Activated CD4-positive, alpha-beta T cell treated with anti-CD3 and anti-CD28 coated beads for 36 hours (primary cell): ENCODE measurements at regions not wholly inside any gene's neighbourhood (a gene's known extent, or its start where the extent isn't known, plus 50 kb on each side); places are given as distances from the start of the nearest gene placed in this dataset.

ENCODE experiments used
- ATAC-seq: fragments of 200-7000 bp; cut with Tn5 transposase; one replicate; pipeline ENCODE4 v1.10.0; 2021; ENCODE audit warnings: mild to moderate bottlenecking, moderate library complexity
- CTCF ChIA-PET: fragments of 350-600 bp; sonication (Branson Sonifier 250); formaldehyde crosslinking; loops from one replicate; lab custom pipeline; 2021; ENCODE audit warnings: antibody characterized with exemption; lab: Charles Lee
- POLR2A ChIA-PET: fragments of 350-600 bp; sonication (Branson Sonifier 250); formaldehyde crosslinking; loops from one replicate; lab custom pipeline; 2021; ENCODE audit warnings: antibody characterized with exemption, inconsistent platforms; lab: Charles Lee
- DNase-seq: peaks from one replicate; pipeline ENCODE4 v3.0.0-alpha.2; 2020
- H3K27ac Mint-ChIP-seq: one replicate; pipeline ENCODE4 v1.8.0; 2021; ENCODE audit warnings: mixed read lengths
- H3K27me3 Mint-ChIP-seq: one replicate; pipeline ENCODE4 v1.8.0; 2021; ENCODE audit warnings: mixed read lengths
- H3K36me3 Mint-ChIP-seq: one replicate; pipeline ENCODE4 v1.8.0; 2021; ENCODE audit warnings: low read depth, mixed read lengths
- H3K4me1 Mint-ChIP-seq: one replicate; pipeline ENCODE4 v1.8.0; 2021; ENCODE audit warnings: mixed read lengths
- H3K4me3 Mint-ChIP-seq: one replicate; pipeline ENCODE4 v1.8.0; 2021; ENCODE audit warnings: mild to moderate bottlenecking, moderate library complexity, mixed read lengths
- H3K9me3 Mint-ChIP-seq: one replicate; pipeline ENCODE4 v1.8.0; 2021; ENCODE audit warnings: low read depth, mixed read lengths
- intact Hi-C, 2 experiments: fragments of 100-400 bp; cut with DNase I in 1 of 2; cut with micrococcal nuclease in 1 of 2; formaldehyde crosslinking; loops; one replicate each; pipeline versions ENCODE4 v1.14.2 to v1.15.1; 2022 to 2024; cut with DNase I, micrococcal nuclease

DNA sequence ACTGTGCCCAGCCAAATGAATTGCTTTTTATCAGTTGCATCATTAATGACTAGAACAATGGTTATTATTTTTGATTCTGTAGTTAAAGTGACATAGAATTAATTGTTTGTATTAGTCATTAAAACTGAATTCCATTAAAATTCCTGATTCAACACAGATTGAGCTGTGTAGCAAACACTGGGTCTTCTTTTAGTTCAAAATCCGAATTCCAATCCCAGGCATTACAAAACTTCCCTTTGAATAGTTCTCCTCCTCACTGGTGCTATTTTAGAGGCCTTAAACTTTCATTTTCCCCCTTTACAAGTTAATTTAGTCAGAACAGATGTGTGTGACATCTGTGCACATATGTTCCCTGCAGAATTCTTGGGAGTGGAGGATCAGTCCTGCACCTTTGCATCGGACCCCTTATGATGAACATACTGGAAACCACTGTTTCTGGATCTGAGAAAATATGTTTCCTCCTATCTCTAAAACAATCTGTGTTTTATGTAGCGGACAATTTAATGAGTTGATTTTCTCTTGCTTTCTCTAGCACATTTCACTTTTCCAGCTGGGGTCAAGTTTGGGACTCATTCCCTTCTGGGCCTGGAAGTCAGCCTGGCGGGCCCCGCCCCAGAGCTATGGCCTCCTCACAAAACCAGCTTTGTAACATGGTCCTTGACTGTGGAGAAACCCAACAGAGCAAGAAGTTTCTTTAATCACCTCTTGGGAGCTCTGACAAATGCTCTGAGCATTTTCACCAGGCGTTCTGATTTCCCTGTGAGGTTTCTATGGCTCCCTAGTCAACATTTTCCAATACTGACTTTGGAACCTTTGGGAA lies 87.9 kb upstream of the MAMDC2 start:
- DNase-seq, result no peak
- H3K9me3 Mint-ChIP-seq, result no peaks in the 10 kb centered on the region
- peaks cover 8% of the 10 kb centered on the region for H3K27me3 Mint-ChIP-seq
- no peak overlapping the region for H3K4me3 Mint-ChIP-seq
- ATAC-seq, result no peak
- ChIA-PET CTCF (interaction anchor here (2.0 kb wide), 1 partner anchor 155 kb away, joined by 4 read pairs; no protein-coding TSS in a partner anchor), POLR2A (no interaction called here)
- H3K4me1 Mint-ChIP-seq, result no peaks in the 10 kb centered on the region
- no peak overlapping the region for H3K27ac Mint-ChIP-seq
- no peaks in the 10 kb centered on the region for H3K36me3 Mint-ChIP-seq
- intact Hi-C loops, result no loop called here

DNA sequence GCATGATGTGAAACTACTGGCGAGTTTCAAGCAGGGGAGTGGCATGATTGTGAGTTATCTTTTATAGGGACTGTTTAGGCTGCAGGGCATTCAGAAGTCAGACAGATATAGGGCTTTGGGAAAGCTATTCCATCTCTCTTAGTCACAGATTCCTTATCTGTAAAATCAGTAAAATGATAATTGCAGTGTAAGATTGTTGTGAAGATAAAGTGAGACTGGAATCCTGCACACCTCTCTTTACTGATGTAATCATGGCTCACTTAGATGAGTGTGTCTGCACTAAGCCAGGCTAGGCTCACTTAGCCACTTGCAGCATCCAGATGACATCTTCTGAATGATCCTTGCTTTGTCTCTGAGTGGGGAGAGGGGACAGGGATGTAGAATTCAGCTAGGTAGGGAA lies 81.8 kb upstream of the MAMDC2 start:
- Mint-ChIP-seq H3K36me3 (no peaks in the 10 kb centered on the region), H3K27ac (no peak overlapping the region), H3K4me1 (no peaks in the 10 kb centered on the region), H3K27me3 (peaks cover 4% of the 10 kb centered on the region), H3K4me3 (no peak overlapping the region), H3K9me3 (no peaks in the 10 kb centered on the region)
- ChIA-PET POLR2A (no interaction called here), CTCF (interaction anchor here (1.0 to 1.2 kb wide), 2 partner anchors 9 to 150 kb away, joined by 4 read pairs; no protein-coding TSS in a partner anchor)
- no peak for ATAC-seq
- no peak for DNase-seq
- intact Hi-C loops, result no loop called here

- no peak overlapping the region for H3K4me3 Mint-ChIP-seq
- H3K9me3 Mint-ChIP-seq, result no peaks in the 10 kb centered on the region
- CTCF ChIA-PET, result interaction anchor here (1.6 to 2.0 kb wide), 2 partner anchors 147 to 150 kb away, joined by 4 to 5 read pairs; no protein-coding TSS in a partner anchor
- intact Hi-C loops, result no loop called here
- ATAC-seq (no peak), DNase-seq (no peak)
- peaks cover 4% of the 10 kb centered on the region for H3K27me3 Mint-ChIP-seq
- POLR2A ChIA-PET, result no interaction called here
- H3K4me1 Mint-ChIP-seq, result no peaks in the 10 kb centered on the region
- H3K27ac Mint-ChIP-seq, result no peak overlapping the region
- H3K36me3 Mint-ChIP-seq, result no peaks in the 10 kb centered on the region
Observed at GRCh38 chr9:69963803-69964202, 79.8 kb upstream of the MAMDC2 start.

- Mint-ChIP-seq H3K9me3 (no peaks in the 10 kb centered on the region), H3K27me3 (peaks cover 4% of the 10 kb centered on the region), H3K4me3 (no peak overlapping the region), H3K27ac (no peak overlapping the region), H3K36me3 (no peaks in the 10 kb centered on the region), H3K4me1 (no peaks in the 10 kb centered on the region)
- DNase-seq (no peak), ATAC-seq (no peak)
- intact Hi-C loops, result no loop called here
- CTCF ChIA-PET, result interaction anchor here (0.5 to 2.0 kb wide), 3 partner anchors 146 to 291 kb away, joined by 3 to 5 read pairs (median 4); no protein-coding TSS in a partner anchor
- POLR2A ChIA-PET, result no interaction called here
Observed at GRCh38 chr9:69964446-69964845, 79.2 kb upstream of the MAMDC2 start.

DNA sequence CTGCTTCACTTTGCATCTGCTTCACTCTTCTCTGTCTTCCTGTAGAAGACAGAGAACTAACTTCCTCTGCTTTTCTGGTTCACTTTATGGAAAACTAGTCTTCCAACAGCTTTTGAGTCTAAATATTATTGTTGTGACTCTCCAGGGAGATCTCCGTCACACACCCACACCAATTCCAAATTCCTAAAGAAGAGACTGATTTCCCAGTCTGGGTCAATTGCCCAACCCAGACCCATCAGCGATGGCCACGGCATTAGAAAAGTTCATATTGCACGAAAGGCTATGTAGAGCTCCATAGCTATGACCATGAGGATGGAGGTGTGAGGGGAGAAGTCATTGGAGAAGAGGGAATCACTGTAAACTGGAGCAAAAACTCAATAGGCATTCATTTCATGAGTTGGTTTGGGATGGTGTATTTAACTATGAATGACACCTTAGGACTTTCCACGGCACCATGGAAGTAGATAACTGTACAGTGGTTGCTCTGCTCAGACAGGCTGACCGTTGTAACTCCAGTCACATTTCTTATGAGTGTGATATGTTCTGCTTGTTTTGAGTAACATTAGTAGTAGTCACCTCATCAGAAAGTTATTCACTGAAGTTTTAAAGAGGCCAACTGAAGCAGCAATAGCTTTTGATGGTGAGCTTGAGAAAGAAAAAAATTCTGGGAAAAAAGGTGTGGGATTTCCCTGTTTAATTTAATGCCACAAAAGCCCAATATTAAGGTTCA lies 78.1 kb upstream of the MAMDC2 start:
- DNase-seq (no peak), ATAC-seq (no peak)
- intact Hi-C loops, result no loop called here
- no peaks in the 10 kb centered on the region for H3K4me1 Mint-ChIP-seq
- peaks cover 4% of the 10 kb centered on the region for H3K27me3 Mint-ChIP-seq
- ChIA-PET POLR2A (no interaction called here), CTCF (interaction anchor here (1.3 to 1.6 kb wide), 2 partner anchors 146 to 148 kb away, joined by 3 to 4 read pairs; no protein-coding TSS in a partner anchor)
- no peaks in the 10 kb centered on the region for H3K36me3 Mint-ChIP-seq
- H3K27ac Mint-ChIP-seq, result no peak overlapping the region
- no peak overlapping the region for H3K4me3 Mint-ChIP-seq
- no peaks in the 10 kb centered on the region for H3K9me3 Mint-ChIP-seq

DNA sequence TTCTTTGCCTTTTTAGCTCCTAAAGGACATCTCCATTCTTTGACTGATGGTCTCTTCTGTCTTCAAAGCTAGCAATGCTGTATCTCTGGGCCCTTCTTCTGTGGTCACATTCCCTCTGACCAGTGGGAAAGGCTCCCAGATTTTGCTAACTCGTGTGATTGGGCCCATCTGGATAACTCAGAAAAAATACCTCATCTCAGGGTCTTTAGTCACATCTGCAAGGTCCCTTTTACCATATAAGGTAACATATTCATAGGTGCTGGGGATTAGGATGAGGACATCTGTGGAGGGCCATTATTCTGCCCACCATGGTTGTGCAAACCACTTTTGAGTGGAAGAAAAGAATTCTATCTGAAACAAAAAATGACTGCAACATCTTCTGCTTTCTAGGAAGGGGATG lies 76.3 kb upstream of the MAMDC2 start:
- Mint-ChIP-seq H3K27ac (no peak overlapping the region), H3K36me3 (no peaks in the 10 kb centered on the region), H3K27me3 (peaks cover 5% of the 10 kb centered on the region), H3K4me3 (no peak overlapping the region), H3K4me1 (no peaks in the 10 kb centered on the region), H3K9me3 (no peaks in the 10 kb centered on the region)
- DNase-seq (no peak), ATAC-seq (no peak)
- intact Hi-C loops, result no loop called here
- ChIA-PET CTCF (interaction anchor here (0.7 to 0.8 kb wide), 3 partner anchors 33 to 640 kb away, joined by 3 to 4 read pairs (median 3); no protein-coding TSS in a partner anchor), POLR2A (no interaction called here)

GRCh38 chr9:69970001-69970533 lies 73.6 kb upstream of the MAMDC2 start:
- DNase-seq (no peak), ATAC-seq (no peak)
- Mint-ChIP-seq H3K9me3 (no peaks in the 10 kb centered on the region), H3K36me3 (no peaks in the 10 kb centered on the region), H3K4me3 (no peak overlapping the region), H3K4me1 (no peaks in the 10 kb centered on the region), H3K27me3 (peaks cover 8% of the 10 kb centered on the region), H3K27ac (no peak overlapping the region)
- POLR2A ChIA-PET, result no interaction called here
- intact Hi-C loops, result loop anchor here in 1 of 2 experiments (5.0 kb wide), 1 partner anchor 257 kb away; no protein-coding TSS in a partner anchor
- CTCF ChIA-PET, result interaction anchor here (0.7 to 3.0 kb wide), 4 partner anchors 17 to 499 kb away, joined by 3 to 39 read pairs (median 4); no protein-coding TSS in a partner anchor

GRCh38 chr9:69971643-69972449 lies 71.8 kb upstream of the MAMDC2 start:
- intact Hi-C loops, result loop anchor here (1.0 to 5.0 kb wide), 4 partner anchors 139 to 630 kb away; no protein-coding TSS in a partner anchor
- ATAC-seq (peak; percentile 39), DNase-seq (peak; percentile 75)
- Mint-ChIP-seq H3K36me3 (no peaks in the 10 kb centered on the region), H3K27me3 (peaks cover 16% of the 10 kb centered on the region), H3K27ac (no peak overlapping the region), H3K9me3 (no peaks in the 10 kb centered on the region), H3K4me3 (no peak overlapping the region), H3K4me1 (no peaks in the 10 kb centered on the region)
- POLR2A ChIA-PET, result no interaction called here
- CTCF ChIA-PET, result interaction anchor here (0.6 to 3.0 kb wide), 16 partner anchors 9 to 637 kb away, joined by 3 to 39 read pairs (median 4); no protein-coding TSS in a partner anchor

GRCh38 chr9:69975681-69976080 lies 68.0 kb upstream of the MAMDC2 start:
- H3K36me3 Mint-ChIP-seq, result no peaks in the 10 kb centered on the region
- ATAC-seq (no peak), DNase-seq (no peak)
- H3K27me3 Mint-ChIP-seq, result peaks cover 20% of the 10 kb centered on the region
- ChIA-PET CTCF (interaction anchor here (1.3 to 3.2 kb wide), 2 partner anchors 135 to 138 kb away, joined by 4 to 20 read pairs; no protein-coding TSS in a partner anchor), POLR2A (no interaction called here)
- H3K27ac Mint-ChIP-seq, result no peak overlapping the region
- H3K9me3 Mint-ChIP-seq, result no peaks in the 10 kb centered on the region
- no peaks in the 10 kb centered on the region for H3K4me1 Mint-ChIP-seq
- no peak overlapping the region for H3K4me3 Mint-ChIP-seq
- intact Hi-C loops, result no loop called here

- POLR2A ChIA-PET, result no interaction called here
- DNase-seq, result no peak
- CTCF ChIA-PET, result interaction anchor here (1.3 to 3.2 kb wide), 2 partner anchors 135 to 137 kb away, joined by 4 to 20 read pairs; no protein-coding TSS in a partner anchor
- no peak for ATAC-seq
- intact Hi-C loops, result no loop called here
- H3K9me3 Mint-ChIP-seq, result no peaks in the 10 kb centered on the region
- no peak overlapping the region for H3K27ac Mint-ChIP-seq
- H3K27me3 Mint-ChIP-seq, result peaks cover 20% of the 10 kb centered on the region
- H3K4me1 Mint-ChIP-seq, result no peaks in the 10 kb centered on the region
- H3K4me3 Mint-ChIP-seq, result no peak overlapping the region
- no peaks in the 10 kb centered on the region for H3K36me3 Mint-ChIP-seq
Observed at GRCh38 chr9:69976152-69976551, 67.5 kb upstream of the MAMDC2 start.
